LNCaP clone FGC (cell line): ENCODE measurements at regions not wholly inside any gene's neighbourhood (a gene's known extent, or its start where the extent isn't known, plus 50 kb on each side); places are given as distances from the start of the nearest gene placed in this dataset.

Source experiments
- DNase-seq: peaks from one replicate; pipeline ENCODE4 v3.0.0-alpha.2; 2011; ENCODE audit warnings: low read depth
- H3K4me3 ChIP-seq: 2 replicates; pipeline ENCODE4 v1.5.1; 2011; ENCODE audit warnings: mild to moderate bottlenecking, low read depth, low read length, control low read depth
- CTCF ChIP-seq: IDR thresholded peaks from 2 replicates; pipeline ENCODE4 v1.5.1; 2012; ENCODE audit warnings: mild to moderate bottlenecking; ENCODE audit not compliant: control insufficient read depth, insufficient read depth; ENCODE audit errors: extremely low read depth

- no peak for DNase-seq
- TF ChIP-seq CTCF, result no peak
Measured at GRCh38 chr5:67404256-67405100, 207.9 kb upstream of the CD180 start.

GRCh38 chr5:67402526-67402925, 205.9 kb upstream of the CD180 start:
- no peak overlapping the region for H3K4me3 ChIP-seq
- no peak for DNase-seq
- no peak for TF ChIP-seq CTCF

More at GRCh38 chr5:67404256-67405100, 207.9 kb upstream of the CD180 start:
- H3K4me3 ChIP-seq, result no peak overlapping the region

DNA sequence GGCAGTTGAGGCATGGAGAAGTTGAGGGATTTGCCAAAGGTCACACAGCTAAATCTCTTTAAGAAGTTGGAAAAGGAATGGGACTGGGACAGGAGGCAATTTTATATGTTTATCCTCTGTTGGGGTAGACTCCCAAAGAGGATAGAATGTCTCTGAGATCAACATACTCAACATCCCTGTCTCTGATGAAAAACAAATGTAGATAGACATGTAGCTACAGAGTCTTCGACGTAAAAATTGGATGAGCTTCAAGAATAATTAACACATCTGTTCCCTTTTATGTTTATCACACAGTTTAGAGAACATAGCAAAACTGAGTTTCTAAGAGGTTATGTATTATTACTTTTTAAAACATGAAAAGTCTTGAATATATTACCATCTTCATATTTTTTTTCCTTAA, 204.6 kb upstream of the CD180 start:
- TF ChIP-seq CTCF, result no peak
- no peak for DNase-seq
- no peak overlapping the region for H3K4me3 ChIP-seq

GRCh38 chr5:67400752-67401151, 204.2 kb upstream of the CD180 start:
- no peak overlapping the region for H3K4me3 ChIP-seq
- no peak for DNase-seq
- no peak for TF ChIP-seq CTCF

DNA sequence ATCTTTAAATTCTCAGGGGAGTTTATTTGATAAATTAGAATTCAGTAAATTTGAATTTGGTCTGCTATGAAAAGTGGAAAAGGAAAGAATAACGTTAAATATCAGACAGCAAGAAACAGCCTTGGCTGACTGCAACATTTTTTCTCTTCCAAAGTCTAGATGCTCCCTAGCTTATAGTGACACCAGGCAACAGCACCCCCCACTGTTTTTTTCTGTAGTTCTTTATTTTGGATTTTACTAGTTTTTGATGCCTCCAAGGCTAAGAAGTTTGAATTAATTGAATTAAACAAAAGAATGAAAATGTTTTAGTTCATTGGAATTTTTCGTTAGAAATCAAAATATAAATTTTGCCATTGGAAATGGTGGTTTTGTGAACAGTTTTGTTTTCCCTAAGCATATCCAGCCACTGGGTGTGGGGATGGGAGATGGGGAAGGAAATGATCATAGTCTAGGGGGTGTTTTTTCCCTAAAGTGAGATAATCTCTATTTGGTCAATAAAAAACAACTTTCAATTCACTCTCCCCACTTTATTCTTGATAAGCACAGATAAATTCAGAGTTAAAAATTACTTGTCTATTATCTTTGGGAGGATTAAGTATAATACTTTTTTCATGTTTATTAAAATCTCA, 199.3 kb upstream of the CD180 start:
- H3K4me3 ChIP-seq, result no peak overlapping the region
- no peak for DNase-seq
- TF ChIP-seq CTCF, result no peak

- DNase-seq, result no peak
Measured at GRCh38 chr5:67393211-67393610, 196.6 kb upstream of the CD180 start.

More at GRCh38 chr5:67393211-67393610, 196.6 kb upstream of the CD180 start:
- no peak overlapping the region for H3K4me3 ChIP-seq
- no peak for TF ChIP-seq CTCF
